H9 (cell line): ENCODE measurements at regions not wholly inside any gene's neighbourhood (a gene's known extent, or its start where the extent isn't known, plus 50 kb on each side); places are given as distances from the start of the nearest gene placed in this dataset.

Experiments used
- DNase-seq: peaks from one replicate; pipeline ENCODE4 v3.0.0-alpha.2; 2017
- H2AFZ ChIP-seq: one replicate; pipeline ENCODE4 v1.6.1; 2013; ENCODE audit warnings: mild to moderate bottlenecking, low read length, control low read depth, moderate library complexity
- H2AK5ac ChIP-seq: 2 replicates; pipeline ENCODE4 v1.6.1; 2013; ENCODE audit warnings: low read length, control low read depth, mixed read lengths; ENCODE audit not compliant: insufficient read length
- H2BK120ac ChIP-seq: one replicate; pipeline ENCODE4 v1.6.1; 2013; ENCODE audit warnings: low read depth, mild to moderate bottlenecking, low read length, control low read depth, inconsistent platforms; ENCODE audit not compliant: poor library complexity, severe bottlenecking
- H2BK12ac ChIP-seq: 2 replicates; pipeline ENCODE4 v1.6.1; 2013; ENCODE audit warnings: low read length, control low read depth, mixed read lengths, low read depth; ENCODE audit not compliant: insufficient read length
- H2BK15ac ChIP-seq: 2 replicates; pipeline ENCODE4 v1.6.1; 2013; ENCODE audit warnings: low read depth, low read length, control low read depth
- H2BK20ac ChIP-seq: one replicate; pipeline ENCODE4 v1.6.1; 2013; ENCODE audit warnings: low read depth, mild to moderate bottlenecking, low read length, control low read depth, inconsistent platforms; ENCODE audit not compliant: poor library complexity, severe bottlenecking
- H2BK5ac ChIP-seq: 2 replicates; pipeline ENCODE4 v1.6.1; 2013; ENCODE audit warnings: low read length, control low read depth, mixed read lengths; ENCODE audit not compliant: insufficient read length
- H3K14ac ChIP-seq: 2 replicates; pipeline ENCODE4 v1.6.1; 2013; ENCODE audit warnings: low read length, control low read depth; ENCODE audit not compliant: insufficient read depth
- H3K18ac ChIP-seq: 2 replicates; pipeline ENCODE4 v1.6.1; 2013; ENCODE audit warnings: low read depth, mild to moderate bottlenecking, mixed read lengths, low read length, control low read depth; ENCODE audit not compliant: insufficient read length
- H3K23ac ChIP-seq: 2 replicates; pipeline ENCODE4 v1.6.1; 2013; ENCODE audit warnings: low read length, control low read depth, mixed read lengths, low read depth; ENCODE audit not compliant: insufficient read length
- H3K23me2 ChIP-seq: 2 replicates; pipeline ENCODE4 v1.6.1; 2013; ENCODE audit warnings: low read depth, mild to moderate bottlenecking, mixed read lengths, low read length, control low read depth; ENCODE audit not compliant: insufficient read length, poor library complexity, severe bottlenecking
- H3K27ac ChIP-seq: 2 replicates; pipeline ENCODE4 v1.5.1; 2013; ENCODE audit warnings: low read length, control low read depth, mixed read lengths, low read depth; ENCODE audit not compliant: insufficient read length
- H3K27me3 ChIP-seq: 2 replicates; pipeline ENCODE4 v1.6.1; 2013; ENCODE audit warnings: low read length, control low read depth, inconsistent platforms; ENCODE audit not compliant: insufficient read depth
- H3K4ac ChIP-seq: 2 replicates; pipeline ENCODE4 v1.6.1; 2013; ENCODE audit warnings: low read depth, mild to moderate bottlenecking, control low read depth, inconsistent platforms, low read length, moderate library complexity
- H3K4me1 ChIP-seq: 2 replicates; pipeline ENCODE4 v1.6.1; 2013; ENCODE audit warnings: low read length, control low read depth, inconsistent platforms; ENCODE audit not compliant: insufficient read depth
- H3K4me2 ChIP-seq: 2 replicates; pipeline ENCODE4 v1.6.1; 2013; ENCODE audit warnings: low read length, control low read depth, mixed read lengths; ENCODE audit not compliant: insufficient read length, insufficient read depth
- H3K56ac ChIP-seq: 2 replicates; pipeline ENCODE4 v1.6.1; 2013; ENCODE audit warnings: low read depth, mild to moderate bottlenecking, mixed read lengths, low read length, control low read depth; ENCODE audit not compliant: insufficient read length
- H3K79me1 ChIP-seq: 2 replicates; pipeline ENCODE4 v1.6.1; 2013; ENCODE audit warnings: low read depth, mild to moderate bottlenecking, moderate library complexity, low read length, control low read depth, inconsistent platforms; ENCODE audit not compliant: insufficient read depth, poor library complexity, severe bottlenecking
- H3K79me2 ChIP-seq: 2 replicates; pipeline ENCODE4 v1.6.1; 2013; ENCODE audit warnings: low read length, control low read depth, inconsistent platforms; ENCODE audit not compliant: insufficient read depth
- H3K9ac ChIP-seq: 2 replicates; pipeline ENCODE4 v1.6.1; 2013; ENCODE audit warnings: low read length, control low read depth, mixed read lengths; ENCODE audit not compliant: insufficient read length; ENCODE audit errors: extremely low read depth
- H3K9me3 ChIP-seq: one replicate; pipeline ENCODE4 v1.6.1; 2013; ENCODE audit warnings: low read depth, low read length, inconsistent platforms; ENCODE audit not compliant: control insufficient read depth
- H3T11ph ChIP-seq: one replicate; pipeline ENCODE4 v1.6.1; 2013; ENCODE audit warnings: mild to moderate bottlenecking, low read length, control low read depth, inconsistent platforms
- H4K20me1 ChIP-seq: one replicate; pipeline ENCODE4 v1.6.1; 2013; ENCODE audit not compliant: control insufficient read depth, insufficient read length, insufficient read depth
- H4K5ac ChIP-seq: 2 replicates; pipeline ENCODE4 v1.6.1; 2013; ENCODE audit warnings: low read depth, mild to moderate bottlenecking, mixed read lengths, low read length, control low read depth; ENCODE audit not compliant: insufficient read length
- H4K8ac ChIP-seq: replicated peaks from 2 replicates; pipeline ENCODE4 v1.6.1; 2013; ENCODE audit warnings: low read length, control low read depth, mixed read lengths, low read depth; ENCODE audit not compliant: insufficient read length
- H4K91ac ChIP-seq: 2 replicates; pipeline ENCODE4 v1.6.1; 2013; ENCODE audit warnings: low read depth, mild to moderate bottlenecking, moderate library complexity, mixed read lengths, low read length, control low read depth; ENCODE audit not compliant: insufficient read length
- H3K27ac Mint-ChIP-seq, 3 experiments: 2 replicates in 2 of 3; 3 replicates in 1 of 3; pipeline ENCODE4 v1.8.0; 2020 to 2021; ENCODE audit warnings: mixed read lengths in 3 of 3, mild to moderate bottlenecking in 1 of 3, moderate library complexity in 1 of 3
- H3K27me3 Mint-ChIP-seq: 2 replicates; pipeline ENCODE4 v1.8.0; 2021; ENCODE audit warnings: low read depth, mild to moderate bottlenecking, moderate library complexity, mixed read lengths
- H3K36me3 Mint-ChIP-seq, 3 experiments: 2 replicates in 2 of 3; 3 replicates in 1 of 3; pipeline ENCODE4 v1.8.0; 2020 to 2021; ENCODE audit warnings: low read depth in 3 of 3, mixed read lengths in 3 of 3; ENCODE audit not compliant: insufficient read depth in 1 of 3
- H3K4me1 Mint-ChIP-seq, 2 experiments: 2 replicates each; pipeline ENCODE4 v1.8.0; 2020; ENCODE audit warnings: mixed read lengths in 2 of 2
- H3K4me3 Mint-ChIP-seq, 2 experiments: 2 replicates in 1 of 2; 3 replicates in 1 of 2; pipeline ENCODE4 v1.8.0; 2020 to 2021; ENCODE audit warnings: mild to moderate bottlenecking in 2 of 2, mixed read lengths in 2 of 2, moderate library complexity in 1 of 2
- H3K9me3 Mint-ChIP-seq, 2 experiments: 2 replicates in 1 of 2; 3 replicates in 1 of 2; pipeline ENCODE4 v1.8.0; 2020; ENCODE audit warnings: mild to moderate bottlenecking in 2 of 2, mixed read lengths in 2 of 2, moderate library complexity in 1 of 2
- WGBS: extraction: QIAGEN DNeasy Blood & Tissue Kit; methylation state at CpG from one replicate; pipeline ENCODE4 v1.1.7; 2013; ENCODE audit warnings: missing lambda C conversion rate, low lambda C conversion rate, mixed read lengths; ENCODE audit not compliant: insufficient read length; ENCODE audit errors: extremely low coverage; 5-methylcytosine and 5-hydroxymethylcytosine counted together
- TF ChIP-seq, protein P1 (sequence below): fragments of 200-600 bp; sonication (generic); conservative IDR thresholded peaks from 3 replicates; pipeline ENCODE4 v1.8.0; 2021; ENCODE audit warnings: antibody characterized with exemption, mild to moderate bottlenecking

DNA sequence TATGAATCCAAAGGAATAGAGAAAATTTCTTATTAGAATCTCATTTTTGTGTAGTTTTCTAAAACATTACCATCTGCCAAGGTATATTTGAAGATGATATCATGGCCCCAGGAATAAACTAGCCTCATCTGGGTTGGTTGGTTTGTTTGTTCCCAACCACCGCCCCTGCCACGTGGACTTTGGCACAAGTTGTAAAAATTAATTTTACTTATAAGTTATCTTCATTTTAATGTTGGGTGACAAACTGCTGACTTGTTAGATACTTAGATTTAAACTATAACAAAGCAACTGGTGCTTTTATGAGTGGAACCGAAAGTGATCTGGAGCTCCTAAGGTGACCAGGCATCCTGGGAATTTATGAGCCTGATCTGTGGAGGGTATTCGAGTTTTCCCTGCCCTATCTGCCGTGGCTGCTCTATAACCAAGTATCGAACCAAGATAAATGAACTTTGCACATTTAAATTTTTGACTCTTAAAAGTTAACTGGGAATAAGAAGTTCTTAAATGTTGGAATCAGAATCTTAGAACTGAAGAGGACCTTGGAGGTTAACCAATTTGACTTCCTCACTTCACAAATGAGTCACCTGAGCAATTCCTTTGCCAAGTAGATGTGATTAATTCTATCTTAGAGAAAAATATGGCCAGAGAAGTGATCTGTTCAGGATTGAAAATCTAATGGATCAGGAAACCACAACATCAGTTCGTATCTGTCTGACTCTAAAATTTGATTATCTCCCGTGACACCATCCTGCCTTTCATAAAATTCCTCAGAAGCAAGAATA is 129.1 kb upstream of the ARHGAP42 start:
- Mint-ChIP-seq H3K36me3 (peaks cover 0 to 7% (median 0%) of the 10 kb centered on the region in 3 experiments; a peak in 2 of 7 replicates), H3K4me1 (peaks cover 27 to 29% of the 10 kb centered on the region in 2 experiments), H3K27me3 (no peaks in the 10 kb centered on the region), H3K4me3 (no peak overlapping the region), H3K9me3 (peaks cover 0 to 2% of the 10 kb centered on the region in 2 experiments; a peak in 1 of 5 replicates), H3K27ac (no peak overlapping the region; a peak in 1 of 7 replicates)
- H4K20me1 ChIP-seq: no peaks in the 10 kb centered on the region
- no peaks in the 10 kb centered on the region for H3K9me3 ChIP-seq
- no peak overlapping the region for H4K5ac ChIP-seq
- no peak overlapping the region for H4K91ac ChIP-seq
- no peak for DNase-seq
- H2BK15ac ChIP-seq: no peak overlapping the region
- no peak overlapping the region for H3K14ac ChIP-seq
- no peak overlapping the region for H2AK5ac ChIP-seq
- no peak overlapping the region for H4K8ac ChIP-seq
- H2BK20ac ChIP-seq: no peak overlapping the region
- H2BK5ac ChIP-seq: no peak overlapping the region
- no peaks in the 10 kb centered on the region for H3K4me1 ChIP-seq
- no peak overlapping the region for H2BK12ac ChIP-seq
- no peaks in the 10 kb centered on the region for H3K79me1 ChIP-seq
- H2AFZ ChIP-seq: no peak overlapping the region
- no peaks in the 10 kb centered on the region for H3K27me3 ChIP-seq
- TF ChIP-seq, protein P1, sequence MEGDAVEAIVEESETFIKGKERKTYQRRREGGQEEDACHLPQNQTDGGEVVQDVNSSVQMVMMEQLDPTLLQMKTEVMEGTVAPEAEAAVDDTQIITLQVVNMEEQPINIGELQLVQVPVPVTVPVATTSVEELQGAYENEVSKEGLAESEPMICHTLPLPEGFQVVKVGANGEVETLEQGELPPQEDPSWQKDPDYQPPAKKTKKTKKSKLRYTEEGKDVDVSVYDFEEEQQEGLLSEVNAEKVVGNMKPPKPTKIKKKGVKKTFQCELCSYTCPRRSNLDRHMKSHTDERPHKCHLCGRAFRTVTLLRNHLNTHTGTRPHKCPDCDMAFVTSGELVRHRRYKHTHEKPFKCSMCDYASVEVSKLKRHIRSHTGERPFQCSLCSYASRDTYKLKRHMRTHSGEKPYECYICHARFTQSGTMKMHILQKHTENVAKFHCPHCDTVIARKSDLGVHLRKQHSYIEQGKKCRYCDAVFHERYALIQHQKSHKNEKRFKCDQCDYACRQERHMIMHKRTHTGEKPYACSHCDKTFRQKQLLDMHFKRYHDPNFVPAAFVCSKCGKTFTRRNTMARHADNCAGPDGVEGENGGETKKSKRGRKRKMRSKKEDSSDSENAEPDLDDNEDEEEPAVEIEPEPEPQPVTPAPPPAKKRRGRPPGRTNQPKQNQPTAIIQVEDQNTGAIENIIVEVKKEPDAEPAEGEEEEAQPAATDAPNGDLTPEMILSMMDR: no peak
- no peak overlapping the region for H3K23ac ChIP-seq
- no peak overlapping the region for H3K56ac ChIP-seq
- H3K9ac ChIP-seq: no peak overlapping the region
- WGBS: no CpG with 5 or more reads among the region's 8 CpGs
- no peak overlapping the region for H3K18ac ChIP-seq
- H3K4ac ChIP-seq: no peak overlapping the region
- no peak overlapping the region for H3K4me2 ChIP-seq
- H3K79me2 ChIP-seq: no peaks in the 10 kb centered on the region
- H3T11ph ChIP-seq: no peak overlapping the region
- no peaks in the 10 kb centered on the region for H3K23me2 ChIP-seq
- H3K27ac ChIP-seq: no peak overlapping the region
- no peak overlapping the region for H2BK120ac ChIP-seq
